ENCODE measurements at regions not wholly inside any gene's neighbourhood (a gene's known extent, or its start where the extent isn't known, plus 50 kb on each side); places are given as distances from the start of the nearest gene placed in this dataset.

DNA sequence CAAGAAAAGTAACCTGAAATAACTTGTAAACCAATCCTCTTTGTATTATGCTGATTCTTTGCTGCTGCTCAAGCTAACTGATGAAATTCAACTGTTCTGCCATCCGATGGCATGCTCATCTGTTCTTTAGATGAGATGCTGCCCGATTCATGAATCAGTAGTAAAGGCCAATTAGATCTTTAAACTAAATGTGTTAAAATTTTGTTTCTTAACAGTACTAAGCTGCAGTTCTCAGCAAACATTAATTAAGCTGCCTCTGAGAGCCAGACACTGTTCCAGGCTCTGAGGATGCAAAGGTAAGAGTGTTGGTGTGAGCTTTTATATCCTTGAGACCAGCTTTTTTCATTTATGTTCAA, 77.0 kb upstream of the NT5E start:
- ChIA-PET POLR2A (no interaction called here), CTCF (interaction anchor here (0.9 to 1.5 kb wide), 3 partner anchors 11 to 110 kb away, joined by 3 to 5 read pairs (median 4); no protein-coding TSS in a partner anchor)
- TF ChIP-seq, protein P1, sequence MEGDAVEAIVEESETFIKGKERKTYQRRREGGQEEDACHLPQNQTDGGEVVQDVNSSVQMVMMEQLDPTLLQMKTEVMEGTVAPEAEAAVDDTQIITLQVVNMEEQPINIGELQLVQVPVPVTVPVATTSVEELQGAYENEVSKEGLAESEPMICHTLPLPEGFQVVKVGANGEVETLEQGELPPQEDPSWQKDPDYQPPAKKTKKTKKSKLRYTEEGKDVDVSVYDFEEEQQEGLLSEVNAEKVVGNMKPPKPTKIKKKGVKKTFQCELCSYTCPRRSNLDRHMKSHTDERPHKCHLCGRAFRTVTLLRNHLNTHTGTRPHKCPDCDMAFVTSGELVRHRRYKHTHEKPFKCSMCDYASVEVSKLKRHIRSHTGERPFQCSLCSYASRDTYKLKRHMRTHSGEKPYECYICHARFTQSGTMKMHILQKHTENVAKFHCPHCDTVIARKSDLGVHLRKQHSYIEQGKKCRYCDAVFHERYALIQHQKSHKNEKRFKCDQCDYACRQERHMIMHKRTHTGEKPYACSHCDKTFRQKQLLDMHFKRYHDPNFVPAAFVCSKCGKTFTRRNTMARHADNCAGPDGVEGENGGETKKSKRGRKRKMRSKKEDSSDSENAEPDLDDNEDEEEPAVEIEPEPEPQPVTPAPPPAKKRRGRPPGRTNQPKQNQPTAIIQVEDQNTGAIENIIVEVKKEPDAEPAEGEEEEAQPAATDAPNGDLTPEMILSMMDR (IDR thresholded peaks at IDR 0.05; ENCODE audit: control extremely low read depth, extremely low read depth, low read depth, missing control alignments), result no peak
- DNase-seq (ENCODE audit: extremely low spot score), result no peak

DNA sequence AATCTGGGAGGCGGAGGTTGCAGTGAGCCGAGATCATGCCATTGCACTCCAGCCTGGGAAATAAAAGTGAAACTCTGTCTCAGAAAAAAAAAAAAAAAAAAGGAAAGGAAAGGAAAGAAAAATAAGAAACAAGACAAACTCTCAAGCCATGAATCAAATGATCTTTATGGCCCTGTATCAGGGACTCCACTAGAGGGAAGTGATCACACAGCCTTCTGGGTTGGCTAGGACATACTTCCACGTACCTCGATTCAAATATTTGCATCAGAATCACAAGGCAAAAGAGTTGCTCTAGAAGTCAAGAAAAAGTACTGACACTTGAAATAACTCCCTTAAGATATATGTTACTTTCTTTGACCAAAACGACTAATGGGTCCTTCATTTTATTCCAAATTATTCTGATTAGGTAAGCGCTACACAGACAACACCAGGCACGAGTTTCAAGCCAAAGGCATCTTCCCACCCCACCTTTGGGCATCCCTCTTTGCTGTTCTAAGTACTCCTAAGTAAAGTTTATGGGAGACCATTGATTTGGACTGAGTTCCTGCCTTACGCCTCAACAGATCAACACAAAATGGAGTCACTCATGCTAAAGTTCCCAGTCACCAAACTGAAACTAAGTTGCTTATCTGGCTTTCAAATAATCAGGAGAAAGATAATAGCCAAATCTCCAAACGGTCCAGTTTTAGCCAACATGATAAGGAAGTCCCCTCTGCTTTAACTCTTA, 77.5 kb upstream of the NT5E start:
- ChIA-PET POLR2A (no interaction called here), CTCF (interaction anchor here (0.9 to 1.9 kb wide), 4 partner anchors 10 to 111 kb away, joined by 3 to 9 read pairs (median 4); no protein-coding TSS in a partner anchor)
- TF ChIP-seq, protein P1 (IDR thresholded peaks at IDR 0.05; ENCODE audit: control extremely low read depth, extremely low read depth, low read depth, missing control alignments), result peak; percentile 20
- DNase-seq (ENCODE audit: extremely low spot score), result peak; percentile 29

DNA sequence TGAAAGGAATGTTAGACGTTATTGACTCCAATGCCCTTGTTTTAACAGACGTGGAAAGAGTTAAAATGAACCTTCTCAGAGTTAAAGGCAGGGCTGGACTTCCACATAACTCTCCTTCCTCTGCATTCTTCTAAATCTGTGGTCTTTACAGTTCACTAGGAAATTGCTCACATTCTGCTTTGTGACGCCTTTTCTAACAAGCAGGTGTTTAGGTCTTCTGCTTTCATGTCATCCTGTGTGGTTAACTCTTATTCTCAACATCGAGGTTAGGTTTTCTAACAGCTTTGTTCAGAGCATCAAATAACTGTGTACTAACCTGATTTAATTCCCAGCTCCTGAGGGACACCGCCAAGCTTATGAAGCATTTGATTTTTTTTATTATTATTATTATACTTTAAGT, 81.3 kb upstream of the NT5E start:
- TF ChIP-seq, protein P1 (IDR thresholded peaks at IDR 0.05; ENCODE audit: control extremely low read depth, extremely low read depth, low read depth, missing control alignments), result no peak
- POLR2A ChIA-PET, result no interaction called here
- CTCF ChIA-PET, result interaction anchor here (2.9 kb wide), 1 partner anchor 114 kb away, joined by 11 read pairs; no protein-coding TSS in a partner anchor
- no peak for DNase-seq (ENCODE audit: extremely low spot score)

DNA sequence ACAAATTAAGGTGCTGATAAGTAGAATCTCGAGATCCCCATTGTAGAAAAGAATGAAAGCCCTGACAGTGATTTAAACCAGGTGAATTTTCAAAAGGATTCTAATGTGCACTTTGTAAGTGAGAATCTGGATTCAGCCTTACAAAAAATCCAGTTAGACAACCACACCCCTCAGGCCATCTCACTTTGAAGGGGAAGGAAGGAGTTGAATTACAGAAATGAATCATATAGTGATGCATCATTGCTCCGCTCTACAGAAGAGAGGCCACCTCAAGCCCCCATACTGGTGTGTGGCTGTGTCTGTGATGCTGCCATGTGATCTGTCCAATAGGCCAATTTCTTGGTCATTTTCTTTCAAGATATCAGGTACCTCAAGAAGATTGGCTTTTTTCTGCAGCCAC, 85.5 kb upstream of the NT5E start:
- ChIA-PET POLR2A (no interaction called here), CTCF (interaction anchor here (7.7 kb wide), 1 partner anchor 119 kb away, joined by 82 read pairs; no protein-coding TSS in a partner anchor)
- TF ChIP-seq, protein P1 (IDR thresholded peaks at IDR 0.05; ENCODE audit: control extremely low read depth, extremely low read depth, low read depth, missing control alignments), result no peak
- DNase-seq (ENCODE audit: extremely low spot score), result no peak

DNA sequence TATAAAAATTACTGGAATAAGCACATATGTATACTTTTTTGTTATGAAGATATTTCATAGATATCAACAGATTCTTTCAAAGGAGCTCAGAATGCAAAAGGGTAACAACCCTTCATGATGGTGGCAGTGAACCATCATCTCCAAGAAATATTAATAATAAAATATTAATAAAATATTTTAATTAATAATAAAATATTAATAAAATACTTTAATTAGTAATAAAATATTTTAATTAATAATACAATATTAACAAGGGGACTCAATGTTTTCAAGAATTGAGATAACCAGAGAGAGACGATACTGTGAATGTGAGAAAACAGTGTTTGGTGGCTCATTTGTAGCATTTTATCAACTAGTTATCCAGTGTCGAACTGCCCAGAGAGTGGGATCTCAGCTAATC, 86.0 kb upstream of the NT5E start:
- CTCF ChIA-PET, result interaction anchor here (7.7 kb wide), 1 partner anchor 120 kb away, joined by 82 read pairs; no protein-coding TSS in a partner anchor
- POLR2A ChIA-PET, result no interaction called here
- DNase-seq (ENCODE audit: extremely low spot score), result no peak
- TF ChIP-seq, protein P1 (IDR thresholded peaks at IDR 0.05; ENCODE audit: control extremely low read depth, extremely low read depth, low read depth, missing control alignments), result no peak

DNA sequence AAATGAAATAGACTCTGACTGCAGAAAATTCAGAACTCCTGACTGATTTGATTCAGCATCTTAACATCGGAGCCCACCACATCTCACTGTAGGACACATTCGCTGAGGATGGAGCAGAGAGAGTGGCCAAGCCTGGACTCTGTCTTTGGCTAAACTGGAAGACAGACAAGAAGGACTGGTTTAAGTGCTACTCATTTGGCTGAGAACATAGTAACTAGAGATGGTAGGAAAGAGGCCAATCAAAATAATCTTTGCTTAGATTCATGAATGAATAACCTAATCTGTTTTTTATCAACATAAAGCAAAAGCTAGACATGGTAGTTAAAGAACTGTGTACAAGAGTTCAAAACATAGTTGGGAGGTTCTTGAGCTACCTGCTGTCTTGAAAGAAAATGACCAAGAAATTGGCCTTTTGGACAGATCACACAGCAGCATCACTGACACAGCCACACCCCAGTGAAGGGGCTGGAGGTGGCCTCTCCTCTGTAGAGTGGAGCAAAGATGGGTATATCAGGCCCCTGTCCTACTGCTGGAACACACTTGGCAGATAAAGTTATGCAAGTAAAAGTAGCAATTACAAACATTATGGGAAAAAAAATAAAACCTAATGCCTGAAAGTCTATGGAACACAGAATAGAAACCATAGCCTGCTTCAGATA, 87.1 kb upstream of the NT5E start:
- no peak for DNase-seq (ENCODE audit: extremely low spot score)
- ChIA-PET POLR2A (no interaction called here), CTCF (interaction anchor here (0.9 to 7.7 kb wide), 3 partner anchors 9 to 121 kb away, joined by 3 to 82 read pairs (median 3); no protein-coding TSS in a partner anchor)
- TF ChIP-seq, protein P1 (IDR thresholded peaks at IDR 0.05; ENCODE audit: control extremely low read depth, extremely low read depth, low read depth, missing control alignments), result no peak

Measured in GM10248 (cell line).